Astrocyte of the cerebellum (primary cell): ENCODE measurements at regions not wholly inside any gene's neighbourhood (a gene's known extent, or its start where the extent isn't known, plus 50 kb on each side); places are given as distances from the start of the nearest gene placed in this dataset.

ENCODE experiments used
- DNase-seq: peaks from one replicate; pipeline ENCODE4 v3.0.0-alpha.2; 2011; ENCODE audit warnings: low read depth
- H3K4me3 ChIP-seq: 2 replicates; pipeline ENCODE4 v1.5.1; 2011; ENCODE audit warnings: mild to moderate bottlenecking, low read depth, low read length, moderate library complexity
- in situ Hi-C: cut with HindIII; loops from 2 replicates; pipeline ENCODE4 v1.10.0; 2017; ENCODE audit warnings: low sequenced_read_pairs
- TF ChIP-seq, protein P1 (sequence below): IDR thresholded peaks from 2 replicates; pipeline ENCODE4 v1.5.1; 2012; ENCODE audit warnings: low read length, low read depth, moderate library complexity, mild to moderate bottlenecking; ENCODE audit errors: missing control alignments

GRCh38 chr3:8186213-8186612 is 315.4 kb upstream of the LMCD1 start:
- TF ChIP-seq, protein P1, sequence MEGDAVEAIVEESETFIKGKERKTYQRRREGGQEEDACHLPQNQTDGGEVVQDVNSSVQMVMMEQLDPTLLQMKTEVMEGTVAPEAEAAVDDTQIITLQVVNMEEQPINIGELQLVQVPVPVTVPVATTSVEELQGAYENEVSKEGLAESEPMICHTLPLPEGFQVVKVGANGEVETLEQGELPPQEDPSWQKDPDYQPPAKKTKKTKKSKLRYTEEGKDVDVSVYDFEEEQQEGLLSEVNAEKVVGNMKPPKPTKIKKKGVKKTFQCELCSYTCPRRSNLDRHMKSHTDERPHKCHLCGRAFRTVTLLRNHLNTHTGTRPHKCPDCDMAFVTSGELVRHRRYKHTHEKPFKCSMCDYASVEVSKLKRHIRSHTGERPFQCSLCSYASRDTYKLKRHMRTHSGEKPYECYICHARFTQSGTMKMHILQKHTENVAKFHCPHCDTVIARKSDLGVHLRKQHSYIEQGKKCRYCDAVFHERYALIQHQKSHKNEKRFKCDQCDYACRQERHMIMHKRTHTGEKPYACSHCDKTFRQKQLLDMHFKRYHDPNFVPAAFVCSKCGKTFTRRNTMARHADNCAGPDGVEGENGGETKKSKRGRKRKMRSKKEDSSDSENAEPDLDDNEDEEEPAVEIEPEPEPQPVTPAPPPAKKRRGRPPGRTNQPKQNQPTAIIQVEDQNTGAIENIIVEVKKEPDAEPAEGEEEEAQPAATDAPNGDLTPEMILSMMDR: no peak
- H3K4me3 ChIP-seq: no peak overlapping the region
- no peak for DNase-seq
- in situ Hi-C loops: no loop called here

- H3K4me3 ChIP-seq: no peak overlapping the region
- TF ChIP-seq, protein P1: no peak
- in situ Hi-C loops: no loop called here
- DNase-seq: no peak
These were observed 313.6 kb upstream of the LMCD1 start for GRCh38 chr3:8187996-8188395.

DNA sequence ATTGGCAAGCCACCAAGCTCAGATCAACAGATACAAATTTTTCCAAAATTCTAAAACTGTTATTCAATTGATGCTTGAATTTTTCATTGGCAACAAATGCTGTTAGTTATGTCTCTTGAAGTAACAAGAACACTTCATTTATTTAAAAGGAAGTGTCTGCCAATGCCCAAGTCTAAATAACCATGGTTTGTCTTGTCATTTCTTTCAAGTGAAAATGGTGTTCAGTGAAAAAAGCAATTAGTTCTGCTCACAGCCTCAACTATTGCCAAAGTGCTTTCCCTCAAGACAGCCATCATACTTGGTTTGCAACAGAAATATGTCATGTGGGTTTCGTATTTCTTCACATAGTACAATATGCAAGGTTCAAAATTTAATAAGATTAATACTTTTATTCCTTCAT is 312.6 kb upstream of the LMCD1 start:
- DNase-seq: no peak
- TF ChIP-seq, protein P1: no peak
- no peak overlapping the region for H3K4me3 ChIP-seq
- in situ Hi-C loops: no loop called here

DNA sequence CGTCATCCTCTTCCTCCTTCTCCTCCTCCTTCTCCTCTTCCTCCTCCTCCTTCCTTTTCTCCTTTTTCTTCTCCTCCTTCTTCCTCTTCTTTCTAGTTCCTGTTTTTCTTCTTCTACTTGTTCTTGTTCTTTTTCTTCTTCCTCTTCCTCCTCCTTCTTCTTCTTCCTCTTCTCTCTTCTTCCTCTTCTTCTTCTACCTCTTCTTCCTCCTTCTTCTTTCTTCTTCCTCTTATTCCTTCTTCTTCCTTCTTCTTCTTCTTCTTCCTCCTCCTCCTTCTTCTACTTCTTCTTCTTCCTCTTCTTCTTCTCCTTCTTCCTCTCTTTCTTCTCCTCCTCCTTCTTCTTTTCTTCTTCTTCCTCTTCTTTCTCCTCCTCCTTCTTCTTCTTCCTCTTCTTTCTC is 310.2 kb upstream of the LMCD1 start:
- no peak overlapping the region for H3K4me3 ChIP-seq
- TF ChIP-seq, protein P1: no peak
- no peak for DNase-seq
- in situ Hi-C loops: no loop called here

DNA sequence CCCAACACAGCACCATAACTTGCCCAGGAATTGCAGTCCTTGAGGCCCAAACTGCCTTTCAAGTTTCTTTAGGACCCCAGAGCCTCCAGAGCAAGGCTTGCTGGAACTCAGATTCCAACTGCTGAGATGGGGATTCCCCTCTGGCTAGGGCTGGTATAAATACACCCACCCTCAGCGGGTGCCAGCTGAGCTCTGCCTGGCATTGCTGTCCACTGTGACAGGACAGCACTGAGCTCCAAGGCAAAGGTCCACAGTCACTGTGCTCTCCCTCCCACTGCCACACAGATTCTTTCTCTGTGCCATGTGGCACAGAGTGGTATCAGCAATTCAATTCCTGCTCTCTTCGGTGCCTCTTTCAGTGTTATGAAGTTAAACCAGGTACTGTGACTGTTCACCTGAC is 304.2 kb upstream of the LMCD1 start:
- in situ Hi-C loops: no loop called here
- H3K4me3 ChIP-seq: no peak overlapping the region

GRCh38 chr3:8198605-8199004 is 303.0 kb upstream of the LMCD1 start:
- no peak overlapping the region for H3K4me3 ChIP-seq
- TF ChIP-seq, protein P1: no peak
- no peak for DNase-seq
- in situ Hi-C loops: no loop called here

More for the DNA sequence above, 304.2 kb upstream of the LMCD1 start:
- TF ChIP-seq, protein P1: no peak
- no peak for DNase-seq

GRCh38 chr3:8200996-8201395 is 300.6 kb upstream of the LMCD1 start:
- H3K4me3 ChIP-seq: no peak overlapping the region
- TF ChIP-seq, protein P1: no peak
- in situ Hi-C loops: no loop called here
- no peak for DNase-seq
